Keratinocyte (primary cell): ENCODE measurements at regions not wholly inside any gene's neighbourhood (a gene's known extent, or its start where the extent isn't known, plus 50 kb on each side); places are given as distances from the start of the nearest gene placed in this dataset.
A peak's percentile ranks its signal among the peaks of the same experiment; 100 is the strongest.

Experiments used
- DNase-seq: peaks from one replicate; pipeline ENCODE4 v3.0.0-alpha.2; 2011; ENCODE audit warnings: low read depth, missing footprints, low spot score
- FAIRE-seq: peaks from 2 replicates; lab custom pipeline; 2011; peaks lifted over from hg19 to GRCh38; lab: Jason Lieb, UNC
- H2AFZ ChIP-seq: 2 replicates; pipeline ENCODE4 v1.6.0; 2012; ENCODE audit warnings: low read length, control low read depth, inconsistent platforms; ENCODE audit not compliant: control insufficient read depth
- H3K27ac ChIP-seq: 2 replicates; pipeline ENCODE4 v1.5.1; 2011; ENCODE audit warnings: low read length; ENCODE audit not compliant: control insufficient read depth, insufficient read depth
- H3K27me3 ChIP-seq: 3 replicates; pipeline ENCODE4 v1.6.0; 2011; ENCODE audit warnings: low read length; ENCODE audit not compliant: control insufficient read depth, insufficient read depth; ENCODE audit errors: extremely low read depth
- H3K36me3 ChIP-seq, 2 experiments: 2 replicates in 1 of 2; 3 replicates in 1 of 2; pipeline ENCODE4 v1.5.1; 2011; ENCODE audit warnings: low read length in 2 of 2, mild to moderate bottlenecking in 1 of 2; ENCODE audit not compliant: control insufficient read depth in 2 of 2, insufficient read depth in 2 of 2; ENCODE audit errors: extremely low read depth in 1 of 2
- H3K4me1 ChIP-seq: 3 replicates; pipeline ENCODE4 v1.5.1; 2011; ENCODE audit warnings: low read length; ENCODE audit not compliant: control insufficient read depth, insufficient read depth; ENCODE audit errors: extremely low read depth
- H3K4me2 ChIP-seq: 3 replicates; pipeline ENCODE4 v1.6.0; 2011; ENCODE audit warnings: low read depth, low read length; ENCODE audit not compliant: control insufficient read depth, insufficient read depth; ENCODE audit errors: extremely low read depth
- H3K4me3 ChIP-seq, 3 experiments: fragments of 200-600 bp in 1 of 3; sonication (generic) in 1 of 3; 2 replicates in 2 of 3; 3 replicates in 1 of 3; pipeline ENCODE4 v1.5.1; 2011 to 2016; ENCODE audit warnings: low read length in 3 of 3, mild to moderate bottlenecking in 3 of 3, control low read depth in 2 of 3, inconsistent platforms in 1 of 3, low read depth in 1 of 3, mixed read lengths in 1 of 3, mixed run types in 1 of 3, moderate library complexity in 1 of 3; ENCODE audit not compliant: control insufficient read depth in 2 of 3, insufficient read depth in 2 of 3; ENCODE audit errors: extremely low read depth in 1 of 3
- H3K79me2 ChIP-seq: 2 replicates; pipeline ENCODE4 v1.6.0; 2012; ENCODE audit warnings: low read length; ENCODE audit not compliant: control insufficient read depth, insufficient read depth
- H3K9ac ChIP-seq: 3 replicates; pipeline ENCODE4 v1.6.0; 2011; ENCODE audit warnings: low read length; ENCODE audit not compliant: control insufficient read depth, insufficient read depth; ENCODE audit errors: extremely low read depth
- H3K9me1 ChIP-seq: 3 replicates; pipeline ENCODE4 v1.6.0; 2011; ENCODE audit warnings: low read length; ENCODE audit not compliant: control insufficient read depth, insufficient read depth; ENCODE audit errors: extremely low read depth
- H3K9me3 ChIP-seq: 2 replicates; pipeline ENCODE4 v1.5.1; 2012; ENCODE audit warnings: low read depth, low read length; ENCODE audit not compliant: control insufficient read depth
- H4K20me1 ChIP-seq: 3 replicates; pipeline ENCODE4 v1.6.0; 2011; ENCODE audit warnings: low read length; ENCODE audit not compliant: control insufficient read depth, insufficient read depth; ENCODE audit errors: extremely low read depth
- EZH2 ChIP-seq: IDR thresholded peaks from one replicate; pipeline ENCODE4 v1.6.1; 2012; ENCODE audit warnings: inconsistent platforms, mild to moderate bottlenecking, low read length, moderate library complexity
- dilution Hi-C: fragments of 300-500 bp; cut with MboI; formaldehyde crosslinking; loops from one replicate; pipeline ENCODE4 v1.7.0; 2020; ENCODE audit warnings: low sequenced_read_pairs; ENCODE audit not compliant: extremely low pct_ligation_motif_present
- TF ChIP-seq, protein P1 (sequence below), 3 experiments: IDR thresholded peaks in 1 of 3; conservative IDR thresholded peaks in 1 of 3; optimal IDR thresholded peaks in 1 of 3; 2 replicates in 2 of 3; 3 replicates in 1 of 3; pipeline versions ENCODE3 to v1.5.1; 2011; ENCODE audit warnings: low read length in 3 of 3, mild to moderate bottlenecking in 3 of 3, moderate library complexity in 2 of 3, control low read depth in 1 of 3, inconsistent platforms in 1 of 3; ENCODE audit not compliant: insufficient read depth in 2 of 3; ENCODE audit errors: extremely low read depth in 1 of 3

DNA sequence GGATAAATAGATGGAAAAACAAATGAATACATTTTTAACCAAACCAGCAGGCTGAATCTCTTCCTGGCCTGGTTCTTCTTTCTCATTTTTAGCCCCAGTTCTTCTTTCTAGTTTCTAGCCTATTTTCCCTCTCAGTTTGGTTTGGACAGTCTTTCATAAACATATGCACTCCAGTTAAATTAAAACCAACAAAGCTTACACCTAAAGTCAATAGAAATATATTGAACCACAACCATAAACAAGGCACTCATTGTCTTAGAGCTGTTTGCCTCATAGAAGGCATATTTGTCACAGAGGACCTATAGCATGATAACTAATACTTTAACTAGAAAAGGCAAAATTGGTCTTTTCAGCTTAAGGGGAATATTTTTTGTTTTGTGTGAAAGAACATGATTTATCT lies 638.3 kb downstream of the NR2F1-AS1 start:
- H3K9me3 ChIP-seq: no peaks in the 10 kb centered on the region
- FAIRE-seq (no peak), DNase-seq (no peak)
- H3K27me3 ChIP-seq: no peaks in the 10 kb centered on the region
- no peaks in the 10 kb centered on the region for H3K79me2 ChIP-seq
- TF ChIP-seq EZH2: no peak
- TF ChIP-seq, protein P1, sequence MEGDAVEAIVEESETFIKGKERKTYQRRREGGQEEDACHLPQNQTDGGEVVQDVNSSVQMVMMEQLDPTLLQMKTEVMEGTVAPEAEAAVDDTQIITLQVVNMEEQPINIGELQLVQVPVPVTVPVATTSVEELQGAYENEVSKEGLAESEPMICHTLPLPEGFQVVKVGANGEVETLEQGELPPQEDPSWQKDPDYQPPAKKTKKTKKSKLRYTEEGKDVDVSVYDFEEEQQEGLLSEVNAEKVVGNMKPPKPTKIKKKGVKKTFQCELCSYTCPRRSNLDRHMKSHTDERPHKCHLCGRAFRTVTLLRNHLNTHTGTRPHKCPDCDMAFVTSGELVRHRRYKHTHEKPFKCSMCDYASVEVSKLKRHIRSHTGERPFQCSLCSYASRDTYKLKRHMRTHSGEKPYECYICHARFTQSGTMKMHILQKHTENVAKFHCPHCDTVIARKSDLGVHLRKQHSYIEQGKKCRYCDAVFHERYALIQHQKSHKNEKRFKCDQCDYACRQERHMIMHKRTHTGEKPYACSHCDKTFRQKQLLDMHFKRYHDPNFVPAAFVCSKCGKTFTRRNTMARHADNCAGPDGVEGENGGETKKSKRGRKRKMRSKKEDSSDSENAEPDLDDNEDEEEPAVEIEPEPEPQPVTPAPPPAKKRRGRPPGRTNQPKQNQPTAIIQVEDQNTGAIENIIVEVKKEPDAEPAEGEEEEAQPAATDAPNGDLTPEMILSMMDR (optimal IDR thresholded peaks at IDR 0.05 in 1 of 3, IDR thresholded peaks at IDR 0.05 in 1 of 3, conservative IDR thresholded peaks at IDR 0.05 in 1 of 3; ENCODE audit: extremely low read depth in 1 of 3, insufficient read depth in 2 of 3, low read length in 3 of 3): no peak
- no peak overlapping the region for H2AFZ ChIP-seq
- H3K4me3 ChIP-seq: no peak overlapping the region
- no peaks in the 10 kb centered on the region for H3K4me1 ChIP-seq
- H3K27ac ChIP-seq: no peak overlapping the region
- dilution Hi-C loops: no loop called here
- H4K20me1 ChIP-seq: no peaks in the 10 kb centered on the region
- H3K4me2 ChIP-seq: no peak overlapping the region
- H3K9ac ChIP-seq: no peak overlapping the region
- no peaks in the 10 kb centered on the region for H3K36me3 ChIP-seq
- no peaks in the 10 kb centered on the region for H3K9me1 ChIP-seq

DNA sequence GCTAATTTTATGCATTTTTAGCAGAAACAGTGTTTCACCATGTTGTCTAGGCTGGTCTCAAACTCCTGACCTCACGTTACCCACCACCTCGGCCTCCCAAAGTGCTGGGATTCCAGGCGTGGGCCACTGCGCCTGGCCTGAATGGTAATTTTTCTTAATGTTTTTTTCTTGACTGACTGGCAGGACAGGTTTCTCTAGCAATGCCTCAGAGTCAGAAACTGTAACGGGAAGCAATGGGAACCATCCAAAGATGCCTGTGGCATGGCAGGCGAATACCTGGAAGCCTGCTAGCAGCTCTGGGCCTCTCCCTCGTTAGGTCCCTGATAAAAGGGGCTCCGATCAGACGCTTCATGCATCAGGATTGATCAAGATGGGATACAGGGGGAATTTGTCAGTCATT lies 639.2 kb downstream of the NR2F1-AS1 start:
- no peak for DNase-seq
- dilution Hi-C loops: no loop called here
- Histone ChIP-seq H3K9me1 (no peaks in the 10 kb centered on the region), H3K27ac (no peak overlapping the region), H3K27me3 (no peaks in the 10 kb centered on the region), H4K20me1 (no peaks in the 10 kb centered on the region), H3K4me3 (no peak overlapping the region), H3K9ac (no peak overlapping the region), H3K4me2 (no peak overlapping the region), H2AFZ (peak overlapping the region; percentile 40), H3K36me3 (no peaks in the 10 kb centered on the region), H3K4me1 (no peaks in the 10 kb centered on the region), H3K79me2 (no peaks in the 10 kb centered on the region), H3K9me3 (no peaks in the 10 kb centered on the region)
- FAIRE-seq: no peak
- no peak for TF ChIP-seq EZH2
- TF ChIP-seq, protein P1 (optimal IDR thresholded peaks at IDR 0.05 in 1 of 3, IDR thresholded peaks at IDR 0.05 in 1 of 3, conservative IDR thresholded peaks at IDR 0.05 in 1 of 3; ENCODE audit: extremely low read depth in 1 of 3, insufficient read depth in 2 of 3, low read length in 3 of 3): no peak
